ENCODE measurements at regions not wholly inside any gene's neighbourhood (a gene's known extent, or its start where the extent isn't known, plus 50 kb on each side); places are given as distances from the start of the nearest gene placed in this dataset.

DNA sequence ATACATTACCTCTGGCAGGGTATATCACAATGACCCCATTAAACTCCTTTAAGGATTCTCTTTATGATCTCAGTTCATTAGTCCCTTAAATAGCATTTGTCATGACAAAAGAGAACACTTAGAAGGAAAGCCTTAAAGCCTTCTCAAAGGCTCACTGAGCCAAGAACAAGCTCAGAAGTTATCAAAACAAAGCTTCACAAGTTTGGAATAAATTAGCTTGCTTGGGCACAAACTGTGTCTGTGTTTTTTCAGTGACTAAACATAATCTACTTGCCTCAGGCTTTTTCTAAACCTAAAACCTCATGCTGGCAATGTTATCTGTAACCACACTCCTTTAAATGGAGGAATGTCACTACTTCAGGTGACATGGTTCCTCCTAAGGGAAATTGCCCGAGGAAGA lies 1114.9 kb upstream of the C9orf72 start:
- TF ChIP-seq, protein P1, sequence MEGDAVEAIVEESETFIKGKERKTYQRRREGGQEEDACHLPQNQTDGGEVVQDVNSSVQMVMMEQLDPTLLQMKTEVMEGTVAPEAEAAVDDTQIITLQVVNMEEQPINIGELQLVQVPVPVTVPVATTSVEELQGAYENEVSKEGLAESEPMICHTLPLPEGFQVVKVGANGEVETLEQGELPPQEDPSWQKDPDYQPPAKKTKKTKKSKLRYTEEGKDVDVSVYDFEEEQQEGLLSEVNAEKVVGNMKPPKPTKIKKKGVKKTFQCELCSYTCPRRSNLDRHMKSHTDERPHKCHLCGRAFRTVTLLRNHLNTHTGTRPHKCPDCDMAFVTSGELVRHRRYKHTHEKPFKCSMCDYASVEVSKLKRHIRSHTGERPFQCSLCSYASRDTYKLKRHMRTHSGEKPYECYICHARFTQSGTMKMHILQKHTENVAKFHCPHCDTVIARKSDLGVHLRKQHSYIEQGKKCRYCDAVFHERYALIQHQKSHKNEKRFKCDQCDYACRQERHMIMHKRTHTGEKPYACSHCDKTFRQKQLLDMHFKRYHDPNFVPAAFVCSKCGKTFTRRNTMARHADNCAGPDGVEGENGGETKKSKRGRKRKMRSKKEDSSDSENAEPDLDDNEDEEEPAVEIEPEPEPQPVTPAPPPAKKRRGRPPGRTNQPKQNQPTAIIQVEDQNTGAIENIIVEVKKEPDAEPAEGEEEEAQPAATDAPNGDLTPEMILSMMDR (IDR thresholded peaks at IDR 0.05; ENCODE audit: extremely low read depth in 1 of 2, insufficient read depth in 1 of 2, low read depth in 1 of 2, low read length in 2 of 2), result no peak
- TF ChIP-seq POLR2A (IDR thresholded peaks at IDR 0.05; ENCODE audit: low read depth, low read length) (no peak), EZH2 (IDR thresholded peaks at IDR 0.05; ENCODE audit: borderline replicate concordance, low read depth, low read length, severe bottlenecking) (no peak)
